Keratinocyte (primary cell): ENCODE measurements at regions not wholly inside any gene's neighbourhood (a gene's known extent, or its start where the extent isn't known, plus 50 kb on each side); places are given as distances from the start of the nearest gene placed in this dataset.

ENCODE experiments used
- DNase-seq: peaks from one replicate; pipeline ENCODE4 v3.0.0-alpha.2; 2011; ENCODE audit warnings: low read depth, missing footprints, low spot score
- FAIRE-seq: peaks from 2 replicates; lab custom pipeline; 2011; peaks lifted over from hg19 to GRCh38; lab: Jason Lieb, UNC
- H2AFZ ChIP-seq: 2 replicates; pipeline ENCODE4 v1.6.0; 2012; ENCODE audit warnings: low read length, control low read depth, inconsistent platforms; ENCODE audit not compliant: control insufficient read depth
- H3K27ac ChIP-seq: 2 replicates; pipeline ENCODE4 v1.5.1; 2011; ENCODE audit warnings: low read length; ENCODE audit not compliant: control insufficient read depth, insufficient read depth
- H3K27me3 ChIP-seq: 3 replicates; pipeline ENCODE4 v1.6.0; 2011; ENCODE audit warnings: low read length; ENCODE audit not compliant: control insufficient read depth, insufficient read depth; ENCODE audit errors: extremely low read depth
- H3K36me3 ChIP-seq, 2 experiments: 2 replicates in 1 of 2; 3 replicates in 1 of 2; pipeline ENCODE4 v1.5.1; 2011; ENCODE audit warnings: low read length in 2 of 2, mild to moderate bottlenecking in 1 of 2; ENCODE audit not compliant: control insufficient read depth in 2 of 2, insufficient read depth in 2 of 2; ENCODE audit errors: extremely low read depth in 1 of 2
- H3K4me1 ChIP-seq: 3 replicates; pipeline ENCODE4 v1.5.1; 2011; ENCODE audit warnings: low read length; ENCODE audit not compliant: control insufficient read depth, insufficient read depth; ENCODE audit errors: extremely low read depth
- H3K4me2 ChIP-seq: 3 replicates; pipeline ENCODE4 v1.6.0; 2011; ENCODE audit warnings: low read depth, low read length; ENCODE audit not compliant: control insufficient read depth, insufficient read depth; ENCODE audit errors: extremely low read depth
- H3K4me3 ChIP-seq, 3 experiments: fragments of 200-600 bp in 1 of 3; sonication (generic) in 1 of 3; 2 replicates in 2 of 3; 3 replicates in 1 of 3; pipeline ENCODE4 v1.5.1; 2011 to 2016; ENCODE audit warnings: low read length in 3 of 3, mild to moderate bottlenecking in 3 of 3, control low read depth in 2 of 3, inconsistent platforms in 1 of 3, low read depth in 1 of 3, mixed read lengths in 1 of 3, mixed run types in 1 of 3, moderate library complexity in 1 of 3; ENCODE audit not compliant: control insufficient read depth in 2 of 3, insufficient read depth in 2 of 3; ENCODE audit errors: extremely low read depth in 1 of 3
- H3K79me2 ChIP-seq: 2 replicates; pipeline ENCODE4 v1.6.0; 2012; ENCODE audit warnings: low read length; ENCODE audit not compliant: control insufficient read depth, insufficient read depth
- H3K9ac ChIP-seq: 3 replicates; pipeline ENCODE4 v1.6.0; 2011; ENCODE audit warnings: low read length; ENCODE audit not compliant: control insufficient read depth, insufficient read depth; ENCODE audit errors: extremely low read depth
- H3K9me1 ChIP-seq: 3 replicates; pipeline ENCODE4 v1.6.0; 2011; ENCODE audit warnings: low read length; ENCODE audit not compliant: control insufficient read depth, insufficient read depth; ENCODE audit errors: extremely low read depth
- H3K9me3 ChIP-seq: 2 replicates; pipeline ENCODE4 v1.5.1; 2012; ENCODE audit warnings: low read depth, low read length; ENCODE audit not compliant: control insufficient read depth
- H4K20me1 ChIP-seq: 3 replicates; pipeline ENCODE4 v1.6.0; 2011; ENCODE audit warnings: low read length; ENCODE audit not compliant: control insufficient read depth, insufficient read depth; ENCODE audit errors: extremely low read depth
- CTCF ChIP-seq, 3 experiments: IDR thresholded peaks in 1 of 3; conservative IDR thresholded peaks in 1 of 3; optimal IDR thresholded peaks in 1 of 3; 2 replicates in 2 of 3; 3 replicates in 1 of 3; pipeline versions ENCODE3 to v1.5.1; 2011; ENCODE audit warnings: low read length in 3 of 3, mild to moderate bottlenecking in 3 of 3, moderate library complexity in 2 of 3, control low read depth in 1 of 3, inconsistent platforms in 1 of 3; ENCODE audit not compliant: insufficient read depth in 2 of 3; ENCODE audit errors: extremely low read depth in 1 of 3
- EZH2 ChIP-seq: IDR thresholded peaks from one replicate; pipeline ENCODE4 v1.6.1; 2012; ENCODE audit warnings: inconsistent platforms, mild to moderate bottlenecking, low read length, moderate library complexity
- dilution Hi-C: fragments of 300-500 bp; cut with MboI; formaldehyde crosslinking; loops from one replicate; pipeline ENCODE4 v1.7.0; 2020; ENCODE audit warnings: low sequenced_read_pairs; ENCODE audit not compliant: extremely low pct_ligation_motif_present

- Histone ChIP-seq H4K20me1 (no peaks in the 10 kb centered on the region), H3K27me3 (peaks cover 22% of the 10 kb centered on the region), H3K79me2 (no peaks in the 10 kb centered on the region), H3K27ac (no peak overlapping the region), H3K4me1 (peaks cover 7% of the 10 kb centered on the region), H3K4me2 (no peak overlapping the region), H3K9ac (no peak overlapping the region), H3K4me3 (no peak overlapping the region), H3K9me1 (no peaks in the 10 kb centered on the region), H3K36me3 (no peaks in the 10 kb centered on the region), H3K9me3 (no peaks in the 10 kb centered on the region), H2AFZ (no peak overlapping the region)
- DNase-seq (no peak), FAIRE-seq (no peak)
- TF ChIP-seq CTCF (optimal IDR thresholded peaks at IDR 0.05 in 1 of 3, IDR thresholded peaks at IDR 0.05 in 1 of 3, conservative IDR thresholded peaks at IDR 0.05 in 1 of 3; ENCODE audit: extremely low read depth in 1 of 3, insufficient read depth in 2 of 3, low read length in 3 of 3) (no peak), EZH2 (no peak)
- dilution Hi-C loops, result no loop called here
These were observed 66.8 kb upstream of the RAB4A start for GRCh38 chr1:229203991-229204632.

GRCh38 chr1:229204921-229205777 lies 65.8 kb upstream of the RAB4A start:
- Histone ChIP-seq H4K20me1 (no peaks in the 10 kb centered on the region), H3K9me1 (no peaks in the 10 kb centered on the region), H3K36me3 (no peaks in the 10 kb centered on the region), H2AFZ (no peak overlapping the region), H3K27ac (no peak overlapping the region), H3K27me3 (peaks cover 22% of the 10 kb centered on the region), H3K4me2 (no peak overlapping the region), H3K4me1 (no peaks in the 10 kb centered on the region), H3K9ac (no peak overlapping the region), H3K9me3 (no peaks in the 10 kb centered on the region), H3K79me2 (no peaks in the 10 kb centered on the region), H3K4me3 (no peak overlapping the region)
- no peak for FAIRE-seq
- no peak for DNase-seq
- dilution Hi-C loops, result no loop called here
- TF ChIP-seq CTCF (optimal IDR thresholded peaks at IDR 0.05 in 1 of 3, IDR thresholded peaks at IDR 0.05 in 1 of 3, conservative IDR thresholded peaks at IDR 0.05 in 1 of 3; ENCODE audit: extremely low read depth in 1 of 3, insufficient read depth in 2 of 3, low read length in 3 of 3), result no peak
- TF ChIP-seq EZH2, result no peak
